Uterus (tissue), 3 donors: ENCODE measurements at regions not wholly inside any gene's neighbourhood (a gene's known extent, or its start where the extent isn't known, plus 50 kb on each side); places are given as distances from the start of the nearest gene placed in this dataset.

Experiments
- DNase-seq, 2 donors: peaks; one replicate each; pipeline ENCODE4 v3.0.0-alpha.2; 2019 to 2020
- H3K27ac ChIP-seq, 2 donors: fragments of 200-600 bp; sonication (generic); 1 replicate in 1 of 2; 2 replicates in 1 of 2; pipeline ENCODE4 v1.5.1; 2016 to 2018
- H3K27me3 ChIP-seq, 2 donors: fragments of 200-600 bp; sonication (generic); one replicate each; pipeline ENCODE4 v1.5.1; 2018 to 2019; ENCODE audit warnings: control low read depth in 1 of 2
- H3K36me3 ChIP-seq, 2 donors: fragments of 200-600 bp; sonication (generic); one replicate each; pipeline ENCODE4 v1.5.1; 2019; ENCODE audit warnings: control low read depth in 1 of 2
- H3K4me1 ChIP-seq, 2 donors: fragments of 200-600 bp; sonication (generic); one replicate each; pipeline ENCODE4 v1.5.1; 2018 to 2019; ENCODE audit warnings: control low read depth in 1 of 2
- H3K4me3 ChIP-seq, 2 donors: fragments of 200-600 bp; sonication (generic); 1 replicate in 1 of 2; 2 replicates in 1 of 2; pipeline ENCODE4 v1.5.1; 2018 to 2019; ENCODE audit warnings: mild to moderate bottlenecking in 1 of 2
- H3K9me3 ChIP-seq, 2 donors: fragments of 200-600 bp; sonication (generic); one replicate each; pipeline ENCODE4 v1.5.1; 2019; ENCODE audit warnings: control low read depth in 1 of 2
- POLR2A ChIP-seq, 2 donors: fragments of 450-650 bp; IDR thresholded peaks; one replicate each; pipeline ENCODE4 v1.6.1; 2016; ENCODE audit warnings: antibody characterized with exemption in 2 of 2, mild to moderate bottlenecking in 1 of 2, moderate library complexity in 1 of 2
- intact Hi-C: fragments of 100-400 bp; cut with DNase I; formaldehyde crosslinking; loops from one replicate; pipeline ENCODE4 v1.15.1; 2023; ENCODE audit warnings: low total_unique reads
- TF ChIP-seq, protein P1 (sequence below), 4 experiments: fragments of 200-600 bp in 2 of 4; fragments of 450-650 bp in 2 of 4; sonication (generic) in 2 of 4; IDR thresholded peaks; one replicate each; pipeline ENCODE4 v1.5.1; 2016 to 2019; ENCODE audit warnings: antibody characterized with exemption in 4 of 4, mild to moderate bottlenecking in 2 of 4, moderate library complexity in 1 of 4
- donor health status: DM: yes; HTN: yes; CAD: no.

DNA sequence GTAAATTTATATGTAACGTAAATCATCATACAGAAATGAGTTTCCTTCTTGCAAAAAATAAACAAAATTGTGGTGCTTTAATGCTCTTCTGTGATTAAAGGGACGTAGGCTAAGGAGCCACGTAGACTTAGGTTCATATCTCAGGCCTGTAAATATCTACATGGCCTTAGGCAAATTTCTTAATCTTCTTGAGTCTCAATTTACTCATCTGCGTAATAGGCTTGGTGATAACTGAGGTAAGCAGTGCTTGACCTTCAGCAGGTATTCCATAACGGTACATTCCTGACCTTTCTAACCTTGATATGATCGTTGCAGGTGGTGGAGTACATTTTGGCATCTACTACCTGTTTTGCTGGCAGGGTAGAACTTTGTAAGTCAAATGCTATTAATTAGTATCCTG, 65.2 kb upstream of the TLR3 start:
- Histone ChIP-seq H3K4me1 (no peaks in the 10 kb centered on the region), H3K4me3 (no peak overlapping the region), H3K27me3 (no peaks in the 10 kb centered on the region), H3K9me3 (no peaks in the 10 kb centered on the region), H3K27ac (no peak overlapping the region), H3K36me3 (no peaks in the 10 kb centered on the region)
- intact Hi-C loops: no loop called here
- no peak for DNase-seq
- TF ChIP-seq, protein P1, sequence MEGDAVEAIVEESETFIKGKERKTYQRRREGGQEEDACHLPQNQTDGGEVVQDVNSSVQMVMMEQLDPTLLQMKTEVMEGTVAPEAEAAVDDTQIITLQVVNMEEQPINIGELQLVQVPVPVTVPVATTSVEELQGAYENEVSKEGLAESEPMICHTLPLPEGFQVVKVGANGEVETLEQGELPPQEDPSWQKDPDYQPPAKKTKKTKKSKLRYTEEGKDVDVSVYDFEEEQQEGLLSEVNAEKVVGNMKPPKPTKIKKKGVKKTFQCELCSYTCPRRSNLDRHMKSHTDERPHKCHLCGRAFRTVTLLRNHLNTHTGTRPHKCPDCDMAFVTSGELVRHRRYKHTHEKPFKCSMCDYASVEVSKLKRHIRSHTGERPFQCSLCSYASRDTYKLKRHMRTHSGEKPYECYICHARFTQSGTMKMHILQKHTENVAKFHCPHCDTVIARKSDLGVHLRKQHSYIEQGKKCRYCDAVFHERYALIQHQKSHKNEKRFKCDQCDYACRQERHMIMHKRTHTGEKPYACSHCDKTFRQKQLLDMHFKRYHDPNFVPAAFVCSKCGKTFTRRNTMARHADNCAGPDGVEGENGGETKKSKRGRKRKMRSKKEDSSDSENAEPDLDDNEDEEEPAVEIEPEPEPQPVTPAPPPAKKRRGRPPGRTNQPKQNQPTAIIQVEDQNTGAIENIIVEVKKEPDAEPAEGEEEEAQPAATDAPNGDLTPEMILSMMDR (IDR thresholded peaks at IDR 0.05): no peak
- no peak for TF ChIP-seq POLR2A (IDR thresholded peaks at IDR 0.05)

DNA sequence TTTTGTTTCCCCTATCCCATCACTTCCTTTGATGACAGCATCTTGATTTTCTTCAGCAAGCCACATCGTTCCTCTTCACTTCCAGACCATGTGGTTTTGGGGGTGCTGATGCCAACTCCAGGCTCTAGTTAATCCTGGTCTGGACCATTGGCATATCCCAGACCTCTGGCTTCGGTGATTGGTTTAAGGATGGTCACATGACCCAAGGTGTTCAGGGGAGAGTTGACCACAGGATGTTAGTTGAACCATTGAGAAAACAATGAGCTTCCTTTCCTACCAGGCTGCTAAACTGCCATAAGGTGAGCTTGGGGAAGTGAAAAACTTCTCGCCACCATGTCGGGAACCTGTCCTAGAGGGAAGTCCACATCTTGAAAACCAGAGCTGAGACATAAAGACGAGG, 60.9 kb upstream of the TLR3 start:
- Histone ChIP-seq H3K27ac (no peak overlapping the region), H3K4me3 (no peak overlapping the region), H3K4me1 (no peaks in the 10 kb centered on the region), H3K27me3 (no peaks in the 10 kb centered on the region), H3K9me3 (no peaks in the 10 kb centered on the region), H3K36me3 (no peaks in the 10 kb centered on the region)
- DNase-seq: no peak
- no peak for TF ChIP-seq POLR2A (IDR thresholded peaks at IDR 0.05)
- TF ChIP-seq, protein P1 (IDR thresholded peaks at IDR 0.05): no peak
- intact Hi-C loops: no loop called here

DNA sequence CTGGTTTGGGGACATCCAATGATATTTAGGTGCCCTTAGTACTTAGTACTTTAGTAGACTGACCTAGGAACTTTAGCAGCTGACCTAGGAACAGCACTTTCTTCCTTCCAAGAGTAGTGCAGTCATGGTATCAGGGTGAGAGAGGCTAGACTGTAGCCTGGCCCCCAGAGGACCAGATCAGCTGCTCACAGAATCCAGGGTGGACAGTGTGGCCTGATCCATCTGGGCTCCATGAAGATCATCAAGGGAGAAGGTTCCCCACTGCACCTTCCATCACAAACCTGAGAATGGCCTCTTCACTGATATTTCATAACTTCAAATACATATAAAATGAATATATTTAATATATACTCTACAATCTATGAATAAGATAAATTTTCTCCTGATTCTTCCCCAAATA, 59.0 kb upstream of the TLR3 start:
- DNase-seq: no peak
- Histone ChIP-seq H3K27ac (no peak overlapping the region), H3K4me1 (no peaks in the 10 kb centered on the region), H3K4me3 (no peak overlapping the region), H3K36me3 (no peaks in the 10 kb centered on the region), H3K27me3 (no peaks in the 10 kb centered on the region), H3K9me3 (no peaks in the 10 kb centered on the region)
- TF ChIP-seq POLR2A (IDR thresholded peaks at IDR 0.05): no peak
- TF ChIP-seq, protein P1 (IDR thresholded peaks at IDR 0.05): no peak
- intact Hi-C loops: no loop called here

DNA sequence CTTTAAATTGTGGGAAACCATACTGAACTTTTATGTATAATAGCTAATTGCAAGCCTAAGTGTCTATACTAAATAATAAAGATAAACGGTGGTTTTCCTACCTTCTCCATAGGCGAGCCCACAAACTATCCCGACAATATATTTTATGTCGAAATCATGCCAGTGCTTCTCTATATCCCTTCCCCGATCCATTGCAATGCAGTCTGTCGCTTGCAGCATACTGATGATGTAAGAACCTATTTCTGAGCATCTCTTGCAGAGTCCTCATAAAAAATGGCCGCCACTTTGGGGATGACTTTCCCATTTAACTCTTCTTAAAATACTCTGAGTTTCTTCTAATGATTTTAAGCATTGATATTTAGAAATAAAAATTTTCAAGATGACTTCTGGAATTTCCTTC, 58.1 kb upstream of the TLR3 start:
- Histone ChIP-seq H3K9me3 (no peaks in the 10 kb centered on the region), H3K27me3 (no peaks in the 10 kb centered on the region), H3K4me1 (no peaks in the 10 kb centered on the region), H3K36me3 (no peaks in the 10 kb centered on the region), H3K4me3 (no peak overlapping the region), H3K27ac (no peak overlapping the region)
- TF ChIP-seq, protein P1 (IDR thresholded peaks at IDR 0.05): no peak
- TF ChIP-seq POLR2A (IDR thresholded peaks at IDR 0.05): no peak
- intact Hi-C loops: no loop called here
- DNase-seq: no peak

DNA sequence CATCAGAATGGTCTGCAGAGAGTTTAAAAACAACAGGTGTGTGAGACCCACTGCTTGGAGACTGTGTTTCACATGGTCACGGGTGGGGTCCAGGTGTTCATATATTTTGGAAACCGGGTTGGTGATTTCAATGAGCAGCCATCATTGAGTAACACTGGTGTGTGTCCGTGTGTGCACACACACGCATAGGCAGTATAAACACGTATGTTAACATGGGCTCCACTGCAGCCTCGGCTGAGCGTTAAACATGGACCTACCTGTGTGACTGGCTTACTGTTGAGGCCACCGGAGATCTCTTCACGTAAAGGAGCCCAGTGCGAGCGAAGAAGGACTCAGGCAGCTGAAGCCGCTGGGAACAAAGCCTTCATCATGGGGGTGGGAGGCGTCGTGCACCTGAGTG, 56.9 kb upstream of the TLR3 start:
- Histone ChIP-seq H3K9me3 (no peaks in the 10 kb centered on the region), H3K27ac (no peak overlapping the region), H3K27me3 (no peaks in the 10 kb centered on the region), H3K36me3 (no peaks in the 10 kb centered on the region), H3K4me3 (no peak overlapping the region), H3K4me1 (no peaks in the 10 kb centered on the region)
- no peak for TF ChIP-seq POLR2A (IDR thresholded peaks at IDR 0.05)
- TF ChIP-seq, protein P1 (IDR thresholded peaks at IDR 0.05): no peak
- intact Hi-C loops: no loop called here
- no peak for DNase-seq
